ENCODE measurements at regions not wholly inside any gene's neighbourhood (a gene's known extent, or its start where the extent isn't known, plus 50 kb on each side); places are given as distances from the start of the nearest gene placed in this dataset.

DNA sequence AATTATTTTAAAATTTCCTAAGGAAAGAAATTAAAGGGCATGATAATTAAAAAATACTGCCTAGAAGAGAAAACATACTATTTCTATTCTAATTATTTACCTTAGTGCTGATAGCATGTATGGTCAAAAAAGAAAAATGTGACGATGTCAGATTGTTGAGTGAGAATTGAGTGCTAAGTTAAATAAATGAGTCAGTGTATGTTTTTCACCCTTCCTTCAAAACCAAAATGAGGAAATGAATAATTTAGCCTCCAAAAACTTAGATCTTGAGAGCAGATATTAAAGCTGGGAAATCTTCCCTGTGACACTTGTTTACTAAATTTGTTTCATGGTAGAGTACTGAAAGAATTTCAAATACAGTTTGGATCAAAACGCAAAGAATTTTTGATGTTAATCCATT lies 58.6 kb upstream of the NYAP2 start:
- no peak for DNase-seq

DNA sequence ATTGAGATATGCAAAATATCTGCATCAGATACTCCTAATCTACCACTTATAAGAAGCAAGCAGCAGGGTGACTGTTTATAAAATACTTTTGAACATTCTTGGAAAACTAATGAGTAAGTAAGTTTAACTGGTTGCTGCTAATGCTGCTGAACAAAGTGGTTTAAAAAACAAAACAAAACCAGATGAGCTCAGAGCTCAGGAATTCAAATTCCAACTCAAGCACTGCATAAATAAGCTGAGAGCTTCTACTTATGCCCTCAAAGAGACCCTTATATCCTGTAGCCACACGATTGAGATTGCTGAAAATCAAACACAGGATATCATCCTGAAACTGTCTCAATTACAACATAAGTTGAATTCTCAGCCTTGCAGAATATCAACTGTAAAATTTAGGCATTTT lies 62.3 kb upstream of the NYAP2 start:
- no peak for DNase-seq

DNA sequence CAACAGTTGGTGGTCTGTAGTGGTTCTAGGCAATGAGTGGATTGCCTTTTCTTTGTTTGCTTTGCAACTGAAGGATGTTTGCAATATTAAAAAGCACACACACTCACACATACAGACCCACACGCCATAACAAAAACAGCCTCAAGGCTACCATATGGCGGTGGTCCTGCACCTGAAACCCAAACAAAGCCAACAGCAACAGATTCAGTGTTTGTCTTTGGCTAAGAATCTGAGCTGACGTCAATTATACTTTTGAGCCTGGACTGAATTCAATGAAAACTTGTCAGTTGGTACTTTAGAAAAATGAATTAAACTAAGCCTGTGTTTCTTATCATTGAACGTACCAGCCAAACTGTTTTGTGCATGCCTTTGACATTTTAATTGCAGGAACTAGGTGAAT lies 65.0 kb upstream of the NYAP2 start:
- no peak for DNase-seq

DNA sequence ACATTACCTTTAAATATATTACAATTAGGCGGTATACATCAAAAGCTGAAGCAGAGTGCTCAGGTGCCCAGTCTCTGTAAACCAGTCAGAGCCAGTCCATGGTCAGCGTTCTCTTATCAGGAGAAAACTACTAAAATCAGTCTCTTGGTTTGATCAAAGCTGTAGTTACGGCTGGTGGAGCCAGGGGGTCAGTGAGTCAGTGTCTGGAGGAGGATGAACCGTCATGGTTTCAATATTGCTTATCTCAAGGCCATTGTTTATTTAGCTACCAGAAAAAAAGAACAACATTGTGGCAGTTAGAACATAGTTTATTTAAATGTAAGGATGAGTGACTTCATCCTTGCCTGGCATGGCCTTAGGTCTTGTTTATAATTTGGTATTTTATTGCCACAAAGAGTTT lies 71.3 kb upstream of the NYAP2 start:
- no peak for DNase-seq

DNA sequence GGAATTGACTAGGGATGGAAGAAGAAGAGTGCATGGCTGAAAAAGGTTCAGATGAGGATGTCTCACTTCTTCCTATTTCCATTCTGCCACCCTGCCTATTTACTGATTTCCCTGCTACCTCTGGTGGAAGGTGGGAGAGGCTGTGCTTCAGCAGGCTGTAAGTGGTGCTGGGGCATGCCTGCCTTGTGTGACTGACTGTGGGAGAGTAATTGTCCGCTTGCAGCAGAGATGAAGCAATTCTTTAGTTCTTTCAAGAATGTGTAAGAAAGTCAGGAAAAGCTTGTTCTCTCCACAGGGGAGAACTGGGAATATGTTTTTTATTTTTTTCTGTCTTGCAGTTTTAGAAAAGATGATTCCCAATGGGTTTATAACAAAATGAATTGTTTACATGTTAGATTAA lies 72.5 kb upstream of the NYAP2 start:
- no peak for DNase-seq

DNA sequence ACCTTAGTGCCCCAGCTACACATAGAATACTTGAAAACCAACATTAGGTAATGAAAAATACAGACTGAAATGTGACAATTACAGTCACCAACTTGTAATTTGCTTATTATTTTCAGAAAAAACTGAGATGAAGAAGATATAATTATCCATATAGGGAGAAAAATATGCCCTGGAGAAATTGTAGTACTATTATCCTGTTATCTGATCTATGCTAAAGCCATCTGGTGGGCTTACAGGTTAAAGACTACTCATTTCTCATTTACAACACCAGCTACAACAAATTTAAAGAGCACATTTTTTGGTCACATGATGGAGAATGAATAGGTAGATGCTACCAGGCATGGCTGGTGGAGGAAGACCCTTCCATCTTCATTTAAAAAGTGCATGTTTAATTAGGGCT lies 79.6 kb upstream of the NYAP2 start:
- no peak for DNase-seq

DNA sequence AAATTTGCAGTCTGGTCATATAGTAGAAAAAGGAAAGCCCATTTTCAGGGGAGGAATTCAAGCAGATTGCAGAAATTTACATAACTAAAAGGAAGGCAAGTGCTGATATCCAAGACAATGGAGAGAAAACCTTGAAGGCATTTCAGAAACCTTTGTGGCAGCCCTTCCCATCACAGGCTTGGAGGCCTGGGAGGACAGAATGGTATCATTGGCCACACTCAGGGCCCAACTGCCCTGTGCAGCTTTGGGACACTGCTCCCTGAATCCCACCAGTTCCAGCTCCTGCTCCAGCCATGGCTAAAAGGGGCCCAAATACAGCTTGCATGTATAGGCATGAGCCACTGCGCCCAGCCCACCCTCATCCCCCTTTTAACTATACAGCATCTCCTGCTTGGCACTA lies 81.1 kb upstream of the NYAP2 start:
- DNase-seq: no peak

DNA sequence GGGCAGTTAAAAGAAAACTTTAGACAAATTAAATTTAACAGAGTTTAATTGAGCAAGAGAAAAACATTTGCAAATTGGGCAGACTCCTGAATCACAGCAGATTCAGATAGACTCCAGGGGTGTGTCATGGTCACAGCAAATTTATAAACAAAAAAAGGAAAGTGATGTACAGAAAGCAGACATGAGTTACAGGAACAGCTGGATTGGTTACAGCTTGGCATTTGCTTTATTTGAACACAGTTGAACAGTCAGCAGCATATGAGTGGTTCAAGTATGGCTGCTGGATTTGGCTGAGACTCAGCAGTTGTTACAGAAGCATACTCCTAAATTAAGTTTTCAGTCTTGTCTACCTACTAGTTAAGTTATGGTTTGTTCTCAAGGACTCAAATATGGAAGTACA lies 82.3 kb upstream of the NYAP2 start:
- no peak for DNase-seq

DNA sequence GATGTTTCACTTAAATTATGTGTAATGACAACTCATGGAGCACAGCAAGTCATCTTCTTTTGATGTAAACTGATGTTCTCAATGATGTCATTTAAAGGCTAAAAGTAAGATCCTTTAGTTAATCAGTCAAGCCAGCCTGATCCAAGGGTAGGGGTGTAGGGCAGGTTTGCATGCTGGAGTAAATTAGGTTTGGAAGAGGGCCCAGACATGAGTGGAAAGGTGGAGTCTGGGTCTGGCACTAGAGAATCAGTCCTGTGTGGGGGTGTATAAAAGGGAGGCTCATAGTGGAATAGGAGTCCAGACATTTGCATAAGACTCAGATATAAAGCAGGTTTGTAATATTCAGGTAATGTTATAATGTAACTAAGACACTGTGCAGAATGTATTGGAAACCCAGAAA lies 88.8 kb upstream of the NYAP2 start:
- no peak for DNase-seq

DNA sequence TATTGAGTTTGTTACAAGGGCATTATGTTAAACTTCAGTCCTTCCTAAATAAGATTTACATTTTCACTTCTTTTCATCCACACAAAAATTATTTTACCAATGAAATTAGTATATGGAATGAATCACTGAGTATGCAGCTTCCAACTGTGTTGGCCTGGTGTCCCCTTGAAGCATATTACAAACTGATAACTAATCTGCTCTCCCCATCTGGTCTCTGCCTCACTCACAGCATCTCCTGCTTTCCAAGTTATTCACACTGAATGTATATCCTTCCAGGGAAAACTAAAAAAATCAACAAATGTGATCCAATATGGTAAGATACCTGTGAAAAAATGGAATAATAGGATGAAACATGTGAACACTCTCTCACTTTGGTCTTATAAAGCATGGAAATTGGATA lies 90.0 kb upstream of the NYAP2 start:
- DNase-seq: no peak

DNA sequence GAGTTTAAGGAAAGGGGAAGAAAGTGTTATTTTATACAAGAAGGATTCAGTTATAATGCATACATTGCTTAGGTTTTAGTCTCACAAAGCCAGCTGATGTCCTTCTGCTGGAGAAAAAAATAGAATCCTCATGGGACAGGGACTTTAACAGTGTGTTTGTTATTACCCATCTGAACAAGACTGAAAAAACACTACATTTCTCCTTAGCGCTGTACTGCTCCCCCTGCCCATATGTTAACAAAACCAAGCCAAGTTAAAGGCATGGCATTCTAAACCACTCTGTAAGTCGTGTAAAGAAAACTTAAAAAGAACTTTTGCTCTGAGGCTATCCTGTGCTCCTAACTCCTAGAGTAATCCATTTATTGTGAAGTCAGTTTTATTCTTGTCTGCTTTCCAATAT lies 102.6 kb upstream of the NYAP2 start:
- DNase-seq: no peak

DNA sequence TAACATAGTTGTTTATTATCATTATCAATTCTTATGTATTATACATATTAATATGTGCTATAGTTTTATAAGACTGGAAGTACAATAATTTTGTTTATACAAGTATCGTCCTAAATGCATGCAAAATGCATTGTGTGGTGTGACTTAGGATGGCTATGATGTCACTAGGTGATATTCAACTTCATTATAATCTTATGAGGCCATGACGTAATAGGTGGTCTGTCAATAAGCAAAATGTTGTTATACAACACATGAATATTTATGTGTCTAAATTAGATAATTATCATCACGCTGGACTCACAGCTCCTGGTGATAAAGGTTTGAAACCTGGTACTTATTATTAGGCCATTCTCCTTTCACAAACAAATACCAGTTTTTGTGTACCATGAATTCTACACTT lies 104.4 kb upstream of the NYAP2 start:
- no peak for DNase-seq

DNA sequence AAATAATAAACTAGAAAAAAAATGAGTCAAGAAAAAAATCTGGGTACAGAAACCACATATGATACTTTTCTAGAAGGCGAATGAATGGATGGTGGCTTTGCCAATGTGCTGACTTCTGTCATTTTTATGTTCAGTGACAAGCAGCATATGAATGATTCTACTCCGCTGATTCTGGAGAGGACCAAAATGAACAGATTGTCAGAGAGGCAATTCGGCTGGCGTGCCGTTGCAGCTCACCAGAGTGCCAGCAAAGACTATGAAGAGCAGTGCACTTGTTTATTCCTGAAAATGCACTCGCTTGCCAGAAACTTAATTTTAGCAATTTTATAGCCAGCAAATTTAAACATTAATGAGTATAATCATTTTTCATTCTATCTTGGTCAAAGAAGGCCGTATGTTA lies 105.9 kb upstream of the NYAP2 start:
- no peak for DNase-seq

DNA sequence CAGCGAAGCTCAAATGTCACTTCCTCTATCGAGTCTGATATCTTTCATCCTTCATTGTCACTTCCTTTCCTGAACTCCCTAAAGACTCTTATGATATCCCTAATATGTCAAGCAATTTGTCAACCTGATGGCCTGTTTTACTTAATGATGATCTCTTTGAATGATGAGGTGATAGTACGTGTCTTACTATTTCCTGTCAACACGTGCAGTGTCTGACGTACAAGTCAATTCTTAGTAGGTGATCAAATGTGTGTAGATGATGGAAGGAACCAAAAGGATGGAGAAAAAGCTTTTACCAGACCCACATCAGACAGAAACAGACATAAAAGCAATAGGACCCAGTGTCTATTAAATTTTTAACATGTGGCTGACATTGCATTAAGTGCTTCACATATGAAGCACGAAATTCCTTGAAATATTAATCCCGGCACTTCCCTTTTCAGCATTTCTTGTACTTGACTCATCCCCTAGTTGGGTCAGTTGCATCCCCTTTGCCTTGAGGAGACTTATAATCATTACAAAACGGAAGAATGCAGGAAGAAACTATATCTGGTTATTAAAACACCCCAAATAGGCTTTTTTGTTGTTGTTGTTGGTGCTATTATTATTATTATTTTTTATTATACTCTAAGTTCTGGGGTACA lies 108.6 kb upstream of the NYAP2 start:
- no peak for DNase-seq

DNA sequence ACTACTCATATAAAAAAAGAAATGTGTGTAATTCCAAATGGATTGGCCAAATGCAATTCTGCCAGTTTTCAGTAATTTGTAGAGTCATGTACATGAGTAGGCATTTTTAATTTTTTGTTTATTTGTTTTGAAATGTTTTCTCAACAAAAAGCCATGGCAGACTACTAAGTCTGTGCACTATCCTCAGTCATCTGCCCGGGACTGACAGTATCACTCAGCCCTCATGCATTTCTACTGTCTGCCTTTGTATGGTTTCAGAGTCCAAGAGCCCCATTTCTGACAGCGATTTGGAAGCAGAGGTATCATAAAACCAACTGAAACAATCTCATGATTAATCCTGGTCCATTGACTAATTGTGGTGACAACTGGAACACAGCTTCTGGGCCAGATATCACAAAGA lies 109.9 kb upstream of the NYAP2 start:
- no peak for DNase-seq

DNA sequence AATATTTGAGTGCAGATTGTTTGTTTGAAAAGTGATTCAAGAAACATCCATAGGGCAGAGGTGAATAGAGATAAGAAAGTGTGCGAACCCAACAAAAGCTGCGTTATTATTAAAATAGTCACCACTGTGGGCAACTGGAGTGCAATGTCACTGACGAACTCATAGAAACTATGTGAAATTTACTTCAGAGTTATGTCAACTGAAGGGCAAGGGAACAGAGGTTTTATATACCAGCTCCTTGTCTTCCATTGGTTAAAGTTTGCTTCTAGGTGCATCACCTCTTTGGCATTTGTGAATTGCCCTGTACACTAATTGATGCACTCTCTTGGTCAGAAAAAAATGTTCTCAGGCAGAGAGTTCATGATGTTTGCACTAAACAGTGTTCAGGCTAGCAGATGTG lies 110.5 kb upstream of the NYAP2 start:
- no peak for DNase-seq

DNA sequence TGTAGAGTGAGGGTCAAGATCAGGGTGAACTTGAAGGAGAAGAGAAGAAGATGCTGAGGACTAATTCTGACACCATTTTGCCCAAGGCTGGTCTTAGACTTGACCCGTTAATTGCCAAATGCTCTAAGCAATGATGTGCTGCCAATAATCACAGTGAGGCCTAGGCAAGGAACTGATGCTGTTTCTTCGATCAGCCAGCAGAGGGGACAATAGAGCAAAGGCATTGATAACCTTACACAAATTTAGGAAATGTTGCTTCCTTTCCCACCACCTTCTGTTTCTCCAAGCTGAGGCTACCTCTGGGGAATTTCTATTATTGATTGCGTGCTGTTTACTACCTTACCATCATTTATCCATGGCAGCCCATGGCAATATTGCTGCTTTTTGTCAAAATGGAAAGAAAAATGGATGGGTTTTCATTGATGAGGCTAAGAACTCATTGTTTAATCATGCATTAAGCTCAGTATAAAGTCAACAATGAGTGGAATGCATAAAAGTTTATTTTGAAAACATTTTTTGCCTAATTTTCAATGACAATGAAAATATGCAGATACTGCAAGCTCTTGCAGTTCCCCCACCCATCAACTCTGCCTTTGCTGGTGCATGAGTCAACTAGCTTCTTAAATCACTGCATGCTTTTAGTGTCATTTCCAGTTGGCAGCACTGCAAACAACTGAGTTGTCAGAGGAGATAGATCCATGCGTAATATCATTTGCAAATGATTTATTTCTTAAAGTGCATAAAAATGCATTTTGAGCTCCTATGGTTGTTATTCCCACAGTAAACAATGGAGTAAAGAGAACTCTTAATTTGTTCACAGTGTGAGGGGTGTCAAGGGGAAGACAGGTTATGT lies 116.4 kb upstream of the NYAP2 start:
- DNase-seq: peak; percentile 20

DNA sequence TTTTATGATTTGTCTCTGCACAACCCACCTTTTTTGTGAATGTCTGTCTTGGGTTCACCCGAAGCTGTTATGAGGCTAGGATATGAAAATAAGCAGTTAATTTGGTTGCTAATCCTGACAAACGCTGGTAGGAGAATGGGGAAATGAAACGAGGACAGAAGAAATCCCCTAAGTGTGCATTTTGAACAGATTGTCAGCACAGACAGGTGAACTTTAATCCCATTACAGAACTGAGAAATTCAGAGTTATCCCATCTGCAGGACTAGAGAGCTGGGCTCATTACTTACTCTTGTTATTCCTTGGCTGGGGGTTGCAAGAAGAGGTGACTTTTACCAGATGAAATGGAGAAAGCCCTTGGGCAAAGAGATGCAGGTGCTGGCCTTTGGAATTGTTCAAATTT lies 123.3 kb upstream of the NYAP2 start:
- no peak for DNase-seq

DNA sequence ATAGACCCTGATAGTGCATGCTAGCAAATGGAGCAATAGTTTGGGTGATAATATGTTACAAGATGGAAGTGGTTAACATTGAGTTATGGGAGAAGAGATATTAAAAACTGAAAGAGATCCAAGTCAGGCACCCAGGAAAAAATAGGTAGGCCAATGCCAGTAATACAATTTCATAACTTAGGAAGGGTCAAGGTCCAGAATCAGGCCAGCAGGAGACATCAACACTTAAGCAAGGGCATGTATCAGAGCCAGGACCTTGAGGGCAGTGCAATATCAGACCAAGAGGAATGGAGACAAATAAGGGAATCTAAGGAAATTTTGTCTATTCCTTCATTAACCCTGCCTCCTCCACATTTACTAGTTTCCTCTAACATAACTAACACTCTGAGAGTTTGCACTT lies 124.1 kb upstream of the NYAP2 start:
- DNase-seq: no peak

DNA sequence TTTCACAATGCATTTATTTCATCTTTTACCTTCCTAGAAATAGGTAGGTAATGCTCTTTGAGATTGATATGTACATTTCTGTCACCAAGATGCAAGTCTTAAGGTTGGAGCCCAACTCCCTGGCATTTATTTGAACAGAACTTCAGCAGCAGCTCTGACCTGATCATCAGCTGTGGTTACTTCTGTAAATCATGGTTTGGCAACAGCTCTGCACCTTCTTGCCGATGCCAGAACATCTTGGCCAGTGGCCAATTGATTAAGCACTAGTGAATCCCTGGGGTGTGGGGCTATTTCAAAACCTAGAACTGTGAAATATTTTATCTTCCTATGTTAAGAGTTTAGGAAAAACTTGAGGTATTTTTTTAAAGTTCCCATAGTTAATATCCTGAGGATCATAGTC lies 124.8 kb upstream of the NYAP2 start:
- no peak for DNase-seq

DNA sequence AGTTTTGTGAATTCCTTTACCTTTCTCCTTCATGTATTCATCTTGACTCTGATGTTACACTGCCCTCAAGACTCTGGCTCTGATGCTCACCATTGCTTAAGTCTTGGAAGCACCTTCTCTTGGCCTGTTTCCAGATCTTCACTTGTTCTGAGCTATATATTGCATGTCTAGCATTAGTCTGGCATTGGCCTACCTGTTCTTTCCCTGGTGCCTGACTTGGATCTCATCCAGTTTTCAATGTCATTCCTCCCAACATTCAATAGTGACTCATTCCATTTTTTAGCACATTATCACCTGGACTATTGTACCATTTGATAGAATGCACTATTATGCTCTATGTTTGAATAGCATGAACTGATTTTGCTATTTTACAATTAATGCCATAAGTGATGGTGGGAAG lies 127.3 kb upstream of the NYAP2 start:
- no peak for DNase-seq

DNA sequence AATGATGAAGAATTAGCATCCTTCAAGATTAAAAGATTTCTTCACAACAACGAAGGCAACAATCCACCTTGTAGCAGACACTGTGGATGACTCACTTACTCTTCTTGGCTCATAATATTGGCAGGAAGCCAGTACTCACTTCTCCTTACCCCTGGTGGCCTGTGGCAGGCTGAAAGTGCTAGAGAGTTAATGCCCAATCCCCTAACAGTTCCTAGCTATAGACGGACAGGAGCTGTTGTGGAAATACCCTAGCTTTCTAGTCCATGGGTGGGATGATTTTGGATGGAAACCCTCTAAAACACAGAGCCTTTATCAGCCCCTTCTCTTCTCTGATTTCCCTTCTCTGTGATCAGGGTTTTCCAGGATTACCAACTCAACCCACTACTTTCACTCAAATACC lies 128.6 kb upstream of the NYAP2 start:
- peak; percentile 25 for DNase-seq

DNA sequence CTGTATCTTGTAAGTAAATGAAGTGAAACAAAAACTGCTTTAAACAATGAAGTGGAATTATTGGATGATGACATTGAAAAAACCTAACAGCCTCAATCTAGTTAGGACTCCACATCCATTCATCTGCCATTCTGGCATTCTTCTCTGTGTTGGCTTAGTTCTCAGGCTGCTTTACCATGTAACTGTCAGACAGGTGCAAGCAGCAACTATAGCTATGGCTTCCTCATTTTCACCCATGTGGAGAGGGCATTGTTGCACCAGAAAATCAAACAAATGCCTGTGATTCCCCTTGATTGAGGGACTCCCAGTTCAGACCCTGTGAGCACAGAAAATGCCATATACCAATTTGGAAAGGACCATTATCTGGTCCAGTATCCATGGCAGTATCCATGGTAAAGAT lies 129.5 kb upstream of the NYAP2 start:
- no peak for DNase-seq

DNA sequence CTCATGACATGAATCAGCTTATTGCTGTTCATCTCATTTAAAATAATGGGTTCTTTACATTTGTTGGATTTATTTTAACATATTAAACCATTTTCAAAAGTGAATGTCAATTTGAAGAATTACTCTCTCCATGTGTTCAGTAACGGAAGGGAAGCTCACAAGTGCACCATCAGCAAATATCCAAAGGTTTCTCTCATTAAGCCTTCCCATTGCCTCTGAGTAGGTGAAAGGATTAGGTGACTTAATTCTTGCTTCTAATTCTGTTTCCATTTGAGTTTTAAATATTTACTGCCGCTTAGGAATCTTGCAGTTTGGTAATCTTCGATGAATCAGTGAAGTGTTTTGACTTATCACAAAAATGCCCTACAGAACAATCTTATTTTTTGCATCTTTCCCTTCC lies 145.1 kb upstream of the NYAP2 start:
- no peak for DNase-seq

DNA sequence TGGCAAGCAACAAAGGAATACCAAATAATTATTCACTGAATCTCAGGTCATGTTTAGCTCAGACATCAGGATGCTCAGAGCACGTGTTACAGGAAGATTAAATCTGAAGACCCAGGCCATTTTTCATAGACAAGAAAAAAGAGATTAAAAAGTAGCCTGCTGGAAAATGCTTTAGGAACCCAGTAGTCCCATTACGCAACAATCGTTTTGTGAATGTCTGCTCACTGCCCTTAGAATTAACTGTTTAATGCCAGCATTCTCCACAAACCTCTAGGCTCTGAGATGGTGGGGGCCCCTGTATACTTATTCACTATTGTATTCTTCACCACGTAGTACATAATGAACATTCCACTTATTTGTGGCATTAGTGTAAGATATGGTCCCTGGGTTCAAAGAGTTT lies 154.6 kb upstream of the NYAP2 start:
- no peak for DNase-seq

All from CD4-positive, alpha-beta T cell treated with Interleukin-6 for 4 hours (primary cell).